ENCODE measurements at regions not wholly inside any gene's neighbourhood (a gene's known extent, or its start where the extent isn't known, plus 50 kb on each side); places are given as distances from the start of the nearest gene placed in this dataset.
A peak's percentile ranks its signal among the peaks of the same experiment; 100 is the strongest.
"Not testable (repeated sequence)": the region's sequence is repeated elsewhere in the genome, so short reads cannot be mapped to it uniquely, and the experiment has no call there.

GRCh38 chr5:121053055-121053985, 589.2 kb downstream of the PRR16 start:
- H3K4me3 ChIP-seq (ENCODE audit: low read depth, low read length) = no peak overlapping the region
- no peak for DNase-seq (ENCODE audit: low read depth)
- TF ChIP-seq, protein P1, sequence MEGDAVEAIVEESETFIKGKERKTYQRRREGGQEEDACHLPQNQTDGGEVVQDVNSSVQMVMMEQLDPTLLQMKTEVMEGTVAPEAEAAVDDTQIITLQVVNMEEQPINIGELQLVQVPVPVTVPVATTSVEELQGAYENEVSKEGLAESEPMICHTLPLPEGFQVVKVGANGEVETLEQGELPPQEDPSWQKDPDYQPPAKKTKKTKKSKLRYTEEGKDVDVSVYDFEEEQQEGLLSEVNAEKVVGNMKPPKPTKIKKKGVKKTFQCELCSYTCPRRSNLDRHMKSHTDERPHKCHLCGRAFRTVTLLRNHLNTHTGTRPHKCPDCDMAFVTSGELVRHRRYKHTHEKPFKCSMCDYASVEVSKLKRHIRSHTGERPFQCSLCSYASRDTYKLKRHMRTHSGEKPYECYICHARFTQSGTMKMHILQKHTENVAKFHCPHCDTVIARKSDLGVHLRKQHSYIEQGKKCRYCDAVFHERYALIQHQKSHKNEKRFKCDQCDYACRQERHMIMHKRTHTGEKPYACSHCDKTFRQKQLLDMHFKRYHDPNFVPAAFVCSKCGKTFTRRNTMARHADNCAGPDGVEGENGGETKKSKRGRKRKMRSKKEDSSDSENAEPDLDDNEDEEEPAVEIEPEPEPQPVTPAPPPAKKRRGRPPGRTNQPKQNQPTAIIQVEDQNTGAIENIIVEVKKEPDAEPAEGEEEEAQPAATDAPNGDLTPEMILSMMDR (conservative IDR thresholded peaks at IDR 0.05; ENCODE audit: low read depth, low read length) = no peak

DNA sequence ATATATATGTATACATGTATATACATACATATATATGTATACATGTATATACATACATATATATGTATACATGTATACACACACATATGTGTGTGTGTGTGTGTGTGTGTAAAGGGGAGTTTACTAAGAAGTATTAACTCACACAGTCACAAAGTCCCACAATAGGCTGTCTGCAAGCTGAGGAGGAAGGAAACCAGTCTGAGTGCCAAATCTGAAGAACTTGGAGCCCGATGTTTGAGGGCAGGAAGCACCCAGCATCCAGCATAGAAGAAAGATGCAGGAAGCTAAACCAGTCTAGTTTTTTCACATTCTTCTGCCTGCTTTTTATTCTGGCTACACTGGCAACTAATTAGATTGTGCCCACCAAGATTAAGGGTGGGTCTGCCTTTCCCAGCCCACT, 591.5 kb downstream of the PRR16 start:
- H3K4me3 ChIP-seq (ENCODE audit: low read depth, low read length) = no peak overlapping the region
- no peak for DNase-seq (ENCODE audit: low read depth)
- TF ChIP-seq, protein P1 (conservative IDR thresholded peaks at IDR 0.05; ENCODE audit: low read depth, low read length) = no peak

DNA sequence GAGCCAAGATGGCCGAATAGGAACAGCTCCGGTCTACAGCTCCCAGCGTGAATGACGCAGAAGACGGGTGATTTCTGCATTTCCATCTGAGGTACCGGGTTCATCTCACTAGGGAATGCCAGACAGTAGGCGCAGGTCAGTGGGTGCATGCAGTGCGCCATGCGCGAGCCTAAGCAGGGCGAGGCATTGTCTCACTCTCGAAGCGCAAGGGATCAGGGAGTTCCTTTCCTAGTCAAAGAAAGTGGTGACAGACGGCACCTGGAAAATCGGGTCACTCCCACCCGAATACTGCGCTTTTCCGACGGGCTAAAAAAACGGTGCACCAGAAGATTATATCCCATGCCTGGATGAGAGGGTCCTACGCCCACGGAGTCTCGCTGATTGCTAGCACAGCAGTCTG, 600.1 kb downstream of the PRR16 start:
- not testable (repeated sequence) for DNase-seq (ENCODE audit: low read depth); H3K4me3 ChIP-seq (ENCODE audit: low read depth, low read length)

DNA sequence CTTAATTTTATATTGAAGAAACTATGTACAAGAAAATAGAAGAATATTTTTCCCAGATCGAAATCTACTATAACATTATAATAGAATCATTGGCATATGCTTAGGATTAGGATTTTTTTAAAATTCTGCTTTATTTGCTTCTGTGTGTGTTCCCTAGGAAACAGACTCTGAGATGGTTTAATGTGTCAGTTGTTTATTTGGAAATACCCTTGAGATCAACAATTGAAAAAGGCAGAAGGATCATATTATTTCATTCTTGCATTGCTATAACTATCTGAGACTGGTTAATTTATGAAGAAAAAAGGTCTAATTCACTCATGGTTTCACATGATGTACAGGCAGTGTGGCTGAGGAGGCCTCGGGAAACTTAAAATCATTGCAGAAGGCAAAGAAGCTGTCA, 622.6 kb downstream of the PRR16 start:
- TF ChIP-seq, protein P1 (conservative IDR thresholded peaks at IDR 0.05; ENCODE audit: low read depth, low read length) = no peak
- H3K4me3 ChIP-seq (ENCODE audit: low read depth, low read length) = no peak overlapping the region
- no peak for DNase-seq (ENCODE audit: low read depth)

- DNase-seq (ENCODE audit: low read depth) = no peak
- TF ChIP-seq, protein P1 (conservative IDR thresholded peaks at IDR 0.05; ENCODE audit: low read depth, low read length) = no peak
- H3K4me3 ChIP-seq (ENCODE audit: low read depth, low read length) = no peak overlapping the region
Observed at GRCh38 chr5:121087560-121087959, 623.5 kb downstream of the PRR16 start.

DNA sequence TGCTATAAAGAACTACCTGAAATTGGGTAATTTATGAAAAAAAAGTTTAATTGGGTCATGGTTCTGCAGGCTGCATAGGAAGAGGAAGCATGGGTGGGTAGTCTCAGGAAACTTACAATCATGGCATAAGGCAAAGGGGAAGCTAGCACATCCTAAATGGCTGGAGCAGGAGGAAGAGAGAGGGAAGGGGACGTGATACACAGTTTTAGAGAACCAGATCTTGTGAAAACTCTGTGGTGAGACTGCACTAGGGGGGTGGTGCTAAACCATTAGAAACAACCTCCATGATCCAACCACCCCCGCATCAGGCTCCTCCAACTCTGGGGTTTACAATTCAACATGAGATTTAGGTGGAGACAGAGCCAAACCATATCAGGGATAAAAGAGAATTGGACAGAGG, 624.2 kb downstream of the PRR16 start:
- TF ChIP-seq, protein P1 (conservative IDR thresholded peaks at IDR 0.05; ENCODE audit: low read depth, low read length) = no peak
- no peak overlapping the region for H3K4me3 ChIP-seq (ENCODE audit: low read depth, low read length)
- DNase-seq (ENCODE audit: low read depth) = no peak

GRCh38 chr5:121090822-121091221, 626.7 kb downstream of the PRR16 start:
- TF ChIP-seq, protein P1 (conservative IDR thresholded peaks at IDR 0.05; ENCODE audit: low read depth, low read length) = no peak
- DNase-seq (ENCODE audit: low read depth) = peak; percentile 1
- H3K4me3 ChIP-seq (ENCODE audit: low read depth, low read length) = no peak overlapping the region

Measured in choroid plexus epithelial cell (primary cell).